Stimulated activated CD4-positive, alpha-beta T cell treated with anti-CD3 and anti-CD28 coated beads, Interleukin-1b, Interleukin-23, amount 100 ng/mL, for 4 hours (primary cell): ENCODE measurements at regions not wholly inside any gene's neighbourhood (a gene's known extent, or its start where the extent isn't known, plus 50 kb on each side); places are given as distances from the start of the nearest gene placed in this dataset.
A peak's percentile ranks its signal among the peaks of the same experiment; 100 is the strongest.
"Not testable (repeated sequence)": the region's sequence is repeated elsewhere in the genome, so short reads cannot be mapped to it uniquely, and the experiment has no call there.

ENCODE experiments used
- DNase-seq, 2 donors: peaks; one replicate each; pipeline ENCODE4 v3.0.0-alpha.2; 2020; ENCODE audit warnings: low read depth in 2 of 2

DNA sequence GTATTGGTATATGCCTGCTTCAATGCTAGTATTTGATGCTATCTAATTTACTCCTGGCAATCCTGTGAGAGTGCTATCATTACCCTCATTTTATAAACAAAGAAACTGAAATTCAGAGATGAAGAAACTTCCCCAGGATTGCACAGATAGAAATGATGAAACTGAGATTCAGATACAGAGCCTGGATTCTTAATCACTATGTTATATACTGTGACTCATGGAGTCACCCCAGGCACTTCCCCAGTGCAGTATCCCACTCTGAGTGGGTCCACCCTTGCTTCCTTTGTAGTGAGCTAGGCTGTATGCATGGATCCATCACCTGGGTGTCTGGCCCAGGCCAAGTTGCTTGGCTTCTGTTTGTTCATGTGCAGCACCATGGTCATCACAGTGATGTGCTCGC, 133.9 kb downstream of the TRIM43 start:
- DNase-seq: not testable (repeated sequence)

DNA sequence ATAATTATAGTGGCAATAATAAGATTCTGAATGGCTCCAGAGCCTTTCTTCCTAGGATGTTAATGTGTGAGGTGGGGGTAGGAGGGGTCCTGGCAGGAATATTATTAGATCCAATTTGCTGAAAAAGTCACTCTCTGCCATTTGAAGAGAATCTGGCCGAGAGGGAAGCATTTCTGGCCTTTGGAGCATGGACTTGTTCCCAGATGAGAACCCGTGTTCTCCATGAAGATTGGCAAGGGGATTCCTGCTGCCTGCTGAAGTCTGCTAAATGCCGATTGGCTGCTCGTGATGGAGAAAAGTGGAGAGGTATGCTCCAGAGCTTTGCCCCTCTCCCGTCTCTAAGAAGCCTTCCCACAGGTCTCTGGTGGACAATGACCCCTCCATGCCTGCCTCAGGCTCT, 135.6 kb downstream of the TRIM43 start:
- DNase-seq: not testable (repeated sequence)

- DNase-seq: peak in 1 of 2 donors; percentile 1
Measured at GRCh38 chr2:95728878-95729596, 137.2 kb downstream of the TRIM43 start.

- no peak for DNase-seq
Measured at GRCh38 chr2:95729597-95729955, 137.8 kb downstream of the TRIM43 start.

DNA sequence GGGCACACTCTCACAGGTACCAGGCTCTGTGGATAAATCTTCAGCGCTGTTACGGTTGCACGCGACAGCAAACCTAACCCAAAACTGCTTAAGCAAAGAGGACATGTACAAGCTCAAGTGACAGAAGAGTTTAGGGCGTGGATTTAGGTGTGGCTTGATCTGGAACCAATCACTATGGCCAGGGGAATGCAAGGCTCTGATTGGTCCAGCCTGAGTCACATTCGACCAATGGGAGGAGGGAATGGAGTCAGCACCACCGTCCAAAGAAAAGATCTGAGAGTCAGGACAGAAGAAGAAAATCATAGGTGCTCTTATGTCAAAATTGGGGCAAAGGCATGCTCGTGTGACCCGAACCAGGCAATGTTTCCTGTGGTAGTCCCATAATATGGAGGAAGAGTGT, 139.0 kb downstream of the TRIM43 start:
- no peak for DNase-seq

- DNase-seq: no peak
Measured at GRCh38 chr2:95734976-95735890, 143.4 kb downstream of the TRIM43 start.

- DNase-seq: no peak
Measured at GRCh38 chr2:95738301-95738700, 146.5 kb downstream of the TRIM43 start.

GRCh38 chr2:95752126-95752525, 160.3 kb downstream of the TRIM43 start:
- DNase-seq: not testable (repeated sequence)

DNA sequence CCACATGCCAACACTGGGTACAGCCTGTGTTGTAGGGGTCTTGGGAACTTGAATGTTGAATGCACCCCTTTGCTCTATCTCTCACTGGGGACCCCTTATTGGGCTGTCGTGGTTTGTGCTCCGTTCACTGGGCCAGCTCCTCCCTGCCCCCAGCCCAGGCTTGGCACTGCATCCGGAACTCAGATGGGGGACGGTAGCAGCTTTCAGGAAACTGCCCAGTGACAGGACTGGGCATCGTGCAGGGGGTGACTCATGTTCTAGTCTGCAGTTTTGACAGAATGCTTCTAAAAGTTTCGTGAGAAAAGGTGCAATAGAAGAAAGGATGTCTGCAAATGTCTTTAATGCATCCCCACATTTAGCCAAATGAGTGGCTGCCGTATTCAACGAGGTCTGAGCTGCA, 162.0 kb downstream of the TRIM43 start:
- DNase-seq: not testable (repeated sequence)

DNA sequence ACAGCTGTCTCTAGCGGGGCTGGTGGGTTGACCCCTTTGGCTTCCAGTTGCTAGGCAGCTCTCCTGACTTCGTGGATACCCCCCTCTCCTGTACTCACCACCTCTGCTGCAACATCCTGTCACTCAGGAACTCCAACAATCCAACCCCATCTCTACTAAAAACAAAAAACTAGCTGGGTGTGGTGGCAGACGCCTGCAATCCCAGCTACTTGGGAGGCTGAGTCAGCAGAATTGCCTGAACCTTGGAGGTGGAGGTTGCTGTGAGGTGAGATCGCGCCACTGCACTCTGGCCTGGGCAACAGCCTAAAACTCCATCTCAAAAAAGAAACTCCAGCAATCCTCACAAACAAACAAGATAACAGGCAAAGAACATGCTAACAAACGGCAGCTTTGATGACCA, 162.4 kb downstream of the TRIM43 start:
- not testable (repeated sequence) for DNase-seq

DNA sequence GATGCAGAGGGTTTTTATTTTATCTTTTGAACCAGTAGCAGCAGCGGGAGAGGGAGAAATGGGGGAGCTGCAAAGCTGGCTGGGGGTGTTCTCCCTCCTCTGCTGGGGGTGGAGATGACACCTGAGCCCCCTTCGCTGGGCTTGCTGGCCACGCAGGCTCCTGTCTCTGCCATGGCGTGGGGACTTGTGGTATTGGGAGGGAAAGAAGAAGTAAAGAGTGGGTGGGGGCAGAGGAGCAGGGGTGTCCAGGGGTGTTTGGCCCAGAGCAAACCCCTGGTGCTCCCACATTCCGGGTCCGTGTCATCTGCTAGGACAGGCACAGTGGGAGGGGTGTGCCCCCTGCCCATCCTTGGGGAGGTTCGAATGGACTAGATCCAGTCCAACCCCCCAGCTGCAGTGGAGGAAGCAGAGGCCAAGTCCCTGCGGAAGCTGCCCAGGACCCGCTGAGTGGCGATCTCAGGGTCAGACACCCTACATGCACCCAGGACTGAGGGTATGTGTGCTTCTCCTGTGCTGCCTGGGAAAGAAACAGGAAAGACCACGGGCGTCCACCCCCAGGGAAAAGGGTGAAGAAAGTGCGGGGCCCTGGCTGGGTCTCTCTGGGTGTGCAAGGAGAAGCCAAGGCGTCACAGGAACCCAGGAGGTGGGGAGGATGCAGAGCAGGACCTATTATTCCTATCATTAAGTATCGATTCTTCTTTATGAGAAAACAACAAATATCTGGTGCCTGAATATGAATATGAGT, 163.2 kb downstream of the TRIM43 start:
- DNase-seq: not testable (repeated sequence)

DNA sequence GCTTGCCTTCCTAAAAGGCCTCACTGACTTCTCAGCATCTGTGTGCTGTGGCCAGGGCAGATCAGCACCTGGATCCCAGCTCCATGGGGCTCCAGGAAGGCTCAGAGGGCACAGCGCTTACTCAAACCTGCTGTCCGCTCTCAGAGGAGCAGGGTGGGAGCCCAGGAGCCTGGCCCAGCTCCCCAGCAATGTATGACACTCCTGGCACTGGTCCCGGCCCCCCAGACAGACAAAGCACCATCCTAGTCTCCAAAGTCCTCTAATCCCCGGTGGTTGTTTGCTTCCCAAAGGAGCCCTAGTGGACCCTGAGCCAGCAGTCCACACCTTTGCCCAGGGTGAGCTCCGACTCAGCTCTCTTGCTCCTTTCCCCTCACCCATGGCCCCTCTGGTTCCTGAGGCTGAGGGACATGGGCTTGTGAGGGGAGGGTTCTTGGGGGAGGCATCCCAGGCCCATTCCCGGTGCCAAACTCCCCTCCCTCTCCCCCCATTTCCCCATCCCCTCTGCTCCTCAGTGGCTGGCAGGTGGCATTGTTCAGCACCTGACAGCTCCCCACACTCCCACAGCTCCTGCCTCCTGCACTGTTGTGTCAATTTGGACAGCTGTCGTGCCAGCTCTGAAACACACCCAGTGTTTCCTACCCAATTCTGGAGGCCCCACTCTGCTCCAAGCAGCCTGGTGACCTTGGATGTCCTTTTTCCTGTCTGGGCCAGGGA, 164.3 kb downstream of the TRIM43 start:
- DNase-seq: not testable (repeated sequence)

GRCh38 chr2:95757988-95758387, 166.2 kb downstream of the TRIM43 start:
- no peak for DNase-seq

- DNase-seq: no peak
Measured at GRCh38 chr2:95759481-95760246, 167.9 kb downstream of the TRIM43 start.

DNA sequence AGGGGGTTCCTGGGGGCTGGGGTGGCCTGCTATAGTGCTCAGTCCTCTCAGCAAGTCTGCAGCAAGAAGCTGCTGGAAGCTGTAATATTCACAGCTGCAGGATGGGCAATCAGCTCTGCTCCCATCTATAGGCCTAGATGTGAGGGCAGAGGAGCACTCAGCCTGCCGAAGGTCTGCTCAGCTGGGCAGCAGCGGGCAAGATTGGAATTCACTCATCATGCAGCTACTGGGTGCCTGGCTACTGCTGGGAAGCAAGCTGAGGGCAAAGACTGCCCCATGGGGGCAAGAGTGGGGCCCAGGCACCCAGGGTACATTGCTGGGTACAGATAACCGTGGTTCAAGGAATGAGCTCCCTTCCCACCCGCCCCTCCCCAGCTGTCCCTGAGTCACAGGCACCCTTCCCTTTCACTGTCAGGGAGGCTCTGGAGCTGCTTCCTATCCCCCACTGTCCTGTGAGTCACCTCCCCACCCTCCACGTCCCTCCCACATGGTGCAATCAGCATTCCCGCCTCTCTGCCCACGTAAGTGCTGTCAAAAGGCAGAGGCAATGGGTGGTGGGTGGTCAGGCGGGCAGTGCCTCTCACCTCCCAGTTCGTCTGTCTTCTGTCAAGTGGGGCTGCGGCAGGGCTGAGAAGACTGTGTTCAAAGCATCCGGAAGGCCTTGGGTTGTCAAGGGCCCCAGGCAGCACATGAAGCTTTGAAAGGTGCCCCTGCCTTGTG, 169.2 kb downstream of the TRIM43 start:
- DNase-seq: no peak

DNA sequence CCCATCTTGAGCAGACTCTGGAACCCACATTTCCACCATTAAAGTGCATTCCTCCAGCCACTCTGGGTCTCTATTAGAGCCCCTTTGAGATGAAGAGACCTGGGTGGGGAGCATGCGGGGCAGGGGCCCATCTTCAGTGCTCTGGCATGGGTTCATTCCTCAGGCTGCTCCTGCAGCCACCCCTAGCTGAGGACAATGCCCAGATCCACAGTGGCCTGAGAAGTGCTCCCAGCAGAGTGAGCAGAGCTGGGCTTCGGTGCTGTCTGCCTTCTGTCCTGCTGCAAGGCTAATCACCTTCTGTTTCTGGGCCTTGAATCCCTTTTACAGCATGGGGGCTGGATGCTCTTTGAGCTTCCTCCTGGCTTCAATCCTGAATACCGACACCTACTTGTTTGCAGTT, 169.8 kb downstream of the TRIM43 start:
- no peak for DNase-seq

DNA sequence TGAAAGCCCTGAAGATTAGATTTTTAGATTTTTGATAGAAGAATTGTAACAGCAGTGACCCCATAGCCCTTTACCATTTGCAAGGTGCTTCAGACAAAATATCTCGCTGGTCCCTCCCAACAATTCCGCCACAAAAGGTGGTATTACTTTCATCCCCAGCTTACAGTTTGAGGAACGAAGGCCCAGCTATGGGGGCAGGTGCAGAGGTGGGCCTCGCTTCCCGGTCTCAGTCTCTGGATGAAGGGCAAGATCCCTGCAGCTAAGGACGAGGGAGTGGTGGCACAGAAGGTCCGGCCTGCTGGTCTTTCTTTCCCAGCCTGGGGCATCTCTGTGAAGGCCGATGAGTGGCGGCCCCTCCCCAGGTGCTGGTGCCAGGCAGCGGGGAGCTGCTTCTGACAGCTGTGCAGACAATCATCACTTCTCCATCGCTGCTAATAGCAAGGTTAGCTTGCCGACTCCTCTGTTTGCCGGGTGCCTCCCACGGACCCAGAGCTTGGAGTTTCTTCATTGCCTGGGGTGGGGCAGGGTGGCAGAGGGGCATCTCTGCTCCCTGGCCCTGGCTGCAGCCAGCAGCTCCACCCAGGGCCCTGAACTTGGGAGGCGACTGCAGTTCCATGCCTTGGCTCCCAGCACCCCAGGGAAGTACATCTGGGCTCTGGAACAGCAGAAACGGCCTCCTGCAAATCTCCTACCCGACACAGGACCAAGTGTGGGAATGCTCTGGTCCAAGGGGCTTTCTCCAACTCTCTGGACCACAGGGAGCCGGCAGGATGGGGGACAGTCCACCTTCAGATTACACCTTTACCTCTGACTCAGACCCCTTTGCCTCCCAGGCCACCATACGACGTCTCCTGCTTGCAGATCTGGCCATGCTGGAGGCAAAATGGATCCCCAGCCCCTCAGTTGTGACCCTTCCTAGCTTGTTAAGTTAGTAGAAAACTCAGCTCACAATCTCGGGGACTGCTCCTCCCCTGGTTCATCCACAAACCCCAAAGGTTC, 170.5 kb downstream of the TRIM43 start:
- not testable (repeated sequence) for DNase-seq

DNA sequence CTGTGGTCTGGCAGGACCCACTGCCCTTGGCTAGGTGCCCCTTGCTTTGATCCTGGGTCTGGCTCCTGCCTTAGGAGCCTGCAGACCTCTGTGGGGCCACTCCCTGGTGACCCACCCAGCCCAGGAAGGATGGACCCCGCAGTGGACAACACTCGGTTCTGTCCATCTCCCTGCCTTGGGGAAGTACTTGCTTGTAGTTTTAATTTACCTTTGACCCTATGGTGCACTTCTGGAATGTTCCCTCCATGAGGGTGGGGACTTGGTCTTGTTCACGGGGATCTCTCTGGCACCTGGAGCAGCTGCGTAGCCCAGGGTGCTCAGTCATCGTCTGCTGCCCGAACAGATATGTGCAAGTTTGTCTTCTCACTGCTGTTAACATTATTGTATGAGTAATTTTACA, 171.3 kb downstream of the TRIM43 start:
- DNase-seq: not testable (repeated sequence)

- not testable (repeated sequence) for DNase-seq
Measured at GRCh38 chr2:95764966-95765365, 173.2 kb downstream of the TRIM43 start.
